HG02938 (cell line): ENCODE measurements at regions not wholly inside any gene's neighbourhood (a gene's known extent, or its start where the extent isn't known, plus 50 kb on each side); places are given as distances from the start of the nearest gene placed in this dataset.
"Not testable (repeated sequence)": the region's sequence is repeated elsewhere in the genome, so short reads cannot be mapped to it uniquely, and the experiment has no call there.

Experiments
- ATAC-seq: cut with Tn5 transposase; IDR thresholded peaks from one replicate; pipeline ENCODE4 v1.9.1; 2021; ENCODE audit warnings: mild to moderate bottlenecking, moderate library complexity; ENCODE audit not compliant: unreplicated experiment

DNA sequence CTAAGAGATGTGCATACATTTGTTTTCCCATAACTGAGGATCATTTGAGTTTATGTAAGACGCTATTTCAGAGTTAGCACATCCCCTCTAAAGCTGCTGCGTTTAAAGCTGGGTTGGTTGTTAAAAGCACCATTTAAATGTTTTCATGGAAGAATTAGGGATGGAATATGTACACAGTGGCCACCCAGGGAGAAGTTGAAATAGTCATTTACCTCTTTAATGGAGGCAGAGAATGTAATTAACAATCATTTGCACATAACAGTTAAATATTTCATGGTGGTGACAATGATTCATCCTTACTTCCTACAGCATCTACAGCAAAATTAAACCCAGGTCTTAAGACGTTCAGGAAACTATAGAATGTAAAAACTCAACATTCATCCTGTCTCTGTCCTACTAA lies 100.3 kb downstream of the KIF4B start:
- no peak for ATAC-seq

DNA sequence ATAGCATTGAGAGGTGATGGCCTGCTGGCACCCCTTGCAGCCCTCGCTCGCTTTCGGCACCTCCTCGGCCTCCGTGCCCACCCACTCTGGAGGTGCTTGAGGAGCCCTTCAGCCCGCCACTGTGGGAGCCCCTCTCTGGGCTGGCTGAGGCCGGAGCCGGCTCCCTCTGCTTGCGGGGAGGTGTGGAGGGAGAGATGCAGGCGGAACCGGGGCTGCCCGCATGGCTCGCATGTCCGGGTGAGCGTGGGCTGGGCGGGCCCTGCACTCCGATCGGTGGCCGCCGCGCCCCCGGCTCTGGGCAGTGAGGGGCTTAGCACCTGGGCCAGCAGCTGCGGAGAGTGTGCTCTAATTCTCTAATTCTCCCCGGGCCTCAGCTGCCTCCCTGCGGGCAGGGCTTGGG lies 101.1 kb downstream of the KIF4B start:
- no peak for ATAC-seq

GRCh38 chr5:155116456-155117251 lies 103.1 kb downstream of the KIF4B start:
- ATAC-seq, result no peak

DNA sequence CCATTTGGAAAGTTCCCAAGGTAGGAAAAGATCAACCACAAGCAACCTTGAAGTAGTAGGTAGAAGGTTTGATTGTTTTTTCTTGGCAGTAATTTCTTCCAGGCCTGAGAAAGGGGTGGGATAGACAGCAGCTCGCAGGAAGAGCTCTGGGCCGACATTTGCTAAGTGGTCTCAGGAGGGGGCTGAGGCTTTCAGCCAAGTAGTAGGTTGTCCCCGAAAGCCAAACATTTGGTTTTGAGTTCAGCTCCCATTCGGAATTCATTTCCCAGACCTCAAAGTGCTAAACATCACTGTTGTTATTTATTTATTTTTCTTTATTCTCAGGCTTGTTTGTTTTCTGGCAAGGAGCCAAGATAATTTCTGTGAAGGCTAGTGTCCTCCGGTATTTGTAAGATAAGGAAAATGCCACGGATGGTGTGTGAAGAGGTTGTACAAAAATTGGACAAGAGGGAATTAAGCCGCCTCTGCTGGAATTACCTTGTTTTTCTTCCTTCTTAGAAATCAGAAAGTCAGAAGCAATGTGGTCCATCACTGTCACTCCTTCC lies 112.1 kb downstream of the KIF4B start:
- no peak for ATAC-seq

DNA sequence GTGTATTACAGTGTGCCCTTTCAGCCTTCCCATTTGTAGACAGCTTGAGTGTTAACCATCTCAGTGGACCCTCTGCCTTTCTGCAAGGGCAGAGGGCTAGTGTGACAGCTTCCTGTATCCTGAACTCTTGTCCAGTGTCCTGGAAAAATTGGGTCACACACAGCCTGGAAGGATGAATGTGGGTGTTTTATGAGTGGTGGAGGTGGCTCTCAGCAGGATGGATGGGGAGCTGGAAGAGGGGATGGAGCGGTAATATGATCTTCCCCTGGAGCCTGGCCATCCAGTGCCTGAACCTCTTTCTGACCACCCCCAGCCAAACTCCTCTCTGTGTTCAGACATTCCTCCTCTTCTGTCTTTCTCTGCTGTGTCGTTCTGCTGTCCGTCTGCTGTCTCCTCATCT lies 113.0 kb downstream of the KIF4B start:
- no peak for ATAC-seq

GRCh38 chr5:155127552-155127951 lies 114.0 kb downstream of the KIF4B start:
- no peak for ATAC-seq

DNA sequence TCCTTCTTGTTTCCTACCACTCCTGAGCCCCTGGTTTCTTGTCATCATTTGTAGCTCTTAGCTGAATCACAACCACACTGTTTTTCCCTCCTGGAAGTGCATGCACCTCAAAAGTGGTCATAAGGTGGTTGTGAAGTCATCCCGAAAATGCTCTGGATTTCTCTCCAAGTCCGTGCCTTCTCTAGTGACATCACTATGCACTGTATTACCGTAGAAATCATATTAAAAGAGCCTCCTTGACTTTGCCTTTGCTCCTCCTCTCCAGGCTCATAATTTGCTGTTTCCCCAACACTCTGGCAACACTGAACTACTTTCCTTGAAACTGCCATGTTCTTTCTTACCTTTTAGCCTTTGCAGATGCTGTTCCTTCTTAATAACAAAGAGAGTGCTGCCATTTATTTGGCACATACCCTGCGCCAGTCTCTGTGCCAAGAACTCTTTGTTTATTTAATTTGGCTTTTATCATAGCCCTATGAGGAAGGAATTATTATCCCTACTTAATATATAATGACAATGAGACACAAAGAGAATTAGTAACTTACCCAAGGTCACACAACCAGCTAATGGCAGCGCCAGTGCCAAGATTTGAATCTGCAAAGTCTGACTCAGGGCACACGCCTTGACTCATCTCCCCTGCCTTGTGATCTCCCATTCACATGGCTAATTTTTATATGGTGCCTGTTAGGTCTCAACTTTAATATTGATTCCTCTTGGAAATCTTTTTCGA lies 115.4 kb downstream of the KIF4B start:
- no peak for ATAC-seq

- no peak for ATAC-seq
Observed at GRCh38 chr5:155129513-155129880, 115.9 kb downstream of the KIF4B start.

DNA sequence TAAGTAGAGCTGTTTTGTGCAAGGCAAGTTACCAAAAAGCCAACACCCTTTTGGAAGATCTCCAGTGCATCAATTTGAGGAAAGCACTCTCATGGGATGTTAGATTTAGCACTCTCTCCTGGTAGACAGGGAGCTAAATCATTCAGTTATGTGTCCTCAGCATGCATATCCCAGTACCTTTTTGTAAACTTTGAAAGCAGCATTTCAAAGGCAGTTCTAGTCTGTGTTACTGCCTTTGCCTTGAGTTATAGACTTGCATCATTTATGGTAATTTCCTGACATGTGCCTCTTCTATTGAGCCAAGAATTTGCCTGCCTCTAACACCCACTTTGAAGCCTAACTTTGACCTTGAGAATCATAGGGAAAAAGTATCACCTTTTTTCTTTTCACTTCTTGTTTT lies 120.6 kb downstream of the KIF4B start:
- ATAC-seq, result no peak

- no peak for ATAC-seq
Observed at GRCh38 chr5:155136216-155136850, 122.8 kb downstream of the KIF4B start.

- ATAC-seq, result no peak
Observed at GRCh38 chr5:155137683-155138082, 124.1 kb downstream of the KIF4B start.

- ATAC-seq, result no peak
Observed at GRCh38 chr5:155140646-155141045, 127.1 kb downstream of the KIF4B start.

DNA sequence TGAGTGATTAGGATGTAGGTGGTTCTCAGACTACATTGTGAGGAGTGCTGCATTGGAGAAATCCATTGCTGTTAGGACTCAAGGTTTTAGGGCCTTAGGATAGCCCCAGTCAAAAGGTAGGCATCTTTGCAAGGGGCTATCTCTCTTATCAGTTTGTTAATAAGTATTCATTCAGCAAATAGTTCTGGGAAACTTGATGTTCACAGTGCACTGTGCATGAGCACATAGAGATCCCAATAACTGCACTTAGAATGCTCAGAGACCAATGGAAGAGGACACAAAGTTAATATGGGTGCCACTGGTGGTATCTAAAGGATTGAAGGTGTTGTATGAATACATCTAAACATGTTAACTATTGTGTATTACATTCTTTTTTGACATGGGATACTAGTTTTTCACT lies 131.4 kb downstream of the KIF4B start:
- ATAC-seq, result no peak

GRCh38 chr5:155147222-155147621 lies 133.7 kb downstream of the KIF4B start:
- ATAC-seq, result no peak

DNA sequence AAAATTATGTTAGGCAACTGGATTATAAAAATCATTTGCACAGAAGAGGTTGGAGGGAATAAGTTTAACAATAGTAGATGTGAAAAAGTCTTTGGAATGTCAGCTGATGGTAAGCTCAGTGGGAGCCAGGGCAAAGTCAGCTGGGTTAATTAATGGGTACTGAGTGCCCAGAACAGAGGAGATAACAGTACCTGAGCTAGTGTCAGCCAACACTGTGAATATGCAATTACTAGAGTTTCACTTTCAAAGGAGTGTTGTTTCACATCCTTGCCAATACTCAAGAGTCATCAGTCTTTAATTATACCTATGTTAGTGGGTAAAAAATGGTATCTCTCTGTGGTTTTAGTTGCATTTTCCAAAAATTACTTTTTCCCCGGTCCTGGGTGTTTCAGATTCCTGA lies 135.1 kb downstream of the KIF4B start:
- no peak for ATAC-seq

DNA sequence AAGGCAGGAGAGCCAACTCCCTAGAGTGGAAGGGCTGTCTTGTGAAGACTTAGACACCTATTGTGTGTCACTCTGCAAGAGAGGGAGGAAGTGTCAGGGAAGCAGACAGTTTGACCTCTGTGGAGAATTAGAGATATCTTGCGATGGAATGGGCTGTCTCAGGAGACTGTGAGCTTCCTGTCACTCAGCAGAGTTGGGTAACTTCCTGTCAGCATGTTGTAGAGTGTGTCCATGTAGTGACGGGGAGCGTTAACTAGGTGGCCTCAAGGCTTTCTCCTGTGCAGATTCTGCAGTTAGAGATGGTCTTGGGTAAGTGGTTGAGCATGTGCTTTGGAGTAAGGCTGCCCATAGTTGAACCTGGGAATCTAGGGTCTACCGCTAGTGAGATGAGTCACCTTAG lies 136.5 kb downstream of the KIF4B start:
- no peak for ATAC-seq

DNA sequence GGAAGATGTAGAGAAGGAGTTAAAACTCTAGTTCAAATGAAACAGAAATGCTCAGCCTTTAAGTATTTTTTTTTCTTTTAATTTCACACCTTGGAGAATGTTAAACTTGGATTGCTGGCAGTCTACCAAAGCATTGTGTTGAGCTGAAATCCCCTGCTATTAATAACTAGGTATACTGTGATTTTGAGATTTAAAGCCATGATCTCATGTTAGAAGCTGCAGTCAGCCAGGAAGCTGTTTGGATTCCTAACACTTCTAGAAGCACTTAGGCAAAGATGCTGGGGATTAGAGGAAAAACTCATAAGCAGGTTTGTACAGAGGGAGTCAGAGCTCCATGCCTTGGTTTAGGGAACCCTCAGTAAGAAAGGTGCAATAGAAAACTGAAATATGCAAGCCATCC lies 141.4 kb downstream of the KIF4B start:
- ATAC-seq, result no peak

DNA sequence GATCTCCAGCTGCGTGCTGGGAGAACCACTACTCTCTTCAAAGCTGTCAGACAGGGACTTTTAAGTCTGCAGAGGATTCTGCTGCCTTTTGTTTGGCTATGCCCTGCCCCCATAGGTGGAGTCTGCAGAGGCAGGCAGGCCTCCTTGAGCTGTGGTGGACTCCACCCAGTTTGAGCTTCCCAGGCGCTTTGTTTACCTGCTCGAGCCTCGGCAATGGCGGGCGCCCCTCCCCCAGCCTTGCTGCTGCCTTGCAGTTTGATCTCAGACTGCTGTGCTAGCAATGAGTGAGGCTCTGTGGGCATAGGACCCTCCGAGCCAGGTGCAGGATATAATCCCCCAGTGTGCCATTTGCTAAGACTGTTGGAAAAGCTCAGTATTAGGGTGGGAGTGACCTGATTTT lies 149.5 kb downstream of the KIF4B start:
- ATAC-seq, result not testable (repeated sequence)

GRCh38 chr5:155167736-155168135 lies 154.2 kb downstream of the KIF4B start:
- no peak for ATAC-seq

GRCh38 chr5:155181542-155181941 lies 168.0 kb downstream of the KIF4B start:
- no peak for ATAC-seq

GRCh38 chr5:155189476-155189875 lies 175.9 kb downstream of the KIF4B start:
- ATAC-seq, result no peak

DNA sequence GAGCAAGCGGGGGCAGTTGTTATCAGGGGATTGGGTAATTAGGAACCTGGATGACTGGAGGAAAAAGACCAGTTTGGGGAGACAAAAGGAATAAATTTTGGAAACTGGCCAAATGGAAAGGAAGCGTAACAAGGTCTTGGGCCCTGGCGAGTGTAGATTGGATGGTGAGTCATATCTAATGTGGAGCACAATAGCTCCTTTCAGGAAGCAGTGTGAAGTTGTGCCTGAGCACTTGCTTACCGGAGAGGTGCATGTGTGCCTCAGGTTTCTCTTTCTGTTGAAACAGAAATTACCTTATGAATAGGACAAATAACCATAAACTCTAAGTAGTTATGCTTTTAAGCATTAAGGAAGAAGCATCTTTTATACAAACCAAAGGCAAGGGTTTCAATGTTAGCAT lies 176.4 kb downstream of the KIF4B start:
- no peak for ATAC-seq
